Spleen (tissue), 11 donors: ENCODE measurements at regions not wholly inside any gene's neighbourhood (a gene's known extent, or its start where the extent isn't known, plus 50 kb on each side); places are given as distances from the start of the nearest gene placed in this dataset.
"Not testable (repeated sequence)": the region's sequence is repeated elsewhere in the genome, so short reads cannot be mapped to it uniquely, and the experiment has no call there.

ENCODE experiments used
- DNase-seq: peaks from one replicate; pipeline ENCODE4 v3.0.0-alpha.2; 2020
- H3K27ac ChIP-seq, 8 donors: fragments of 200-600 bp; sonication (generic) in 7 of 8; 1 replicate in 4 of 8; 2 replicates in 4 of 8; pipeline versions ENCODE4 v1.5.0 to v1.8.0; 2016 to 2021; ENCODE audit warnings: inconsistent platforms in 4 of 8, mild to moderate bottlenecking in 4 of 8, moderate library complexity in 1 of 8
- H3K27me3 ChIP-seq, 7 donors: fragments of 200-600 bp; sonication (generic) in 6 of 7; replicated peaks in 1 of 7; 1 replicate in 4 of 7; 2 replicates in 3 of 7; pipeline versions ENCODE4 v1.5.0 to v1.8.0; 2016 to 2021; ENCODE audit warnings: inconsistent platforms in 3 of 7, mild to moderate bottlenecking in 1 of 7
- H3K36me3 ChIP-seq, 6 donors: fragments of 200-600 bp; sonication (generic) in 5 of 6; 1 replicate in 4 of 6; 2 replicates in 2 of 6; pipeline versions ENCODE4 v1.5.0 to v1.8.0; 2016 to 2021; ENCODE audit warnings: inconsistent platforms in 2 of 6
- H3K4me1 ChIP-seq, 6 donors: fragments of 200-600 bp; sonication (generic) in 5 of 6; 1 replicate in 3 of 6; 2 replicates in 3 of 6; pipeline versions ENCODE4 v1.5.0 to v1.8.0; 2016 to 2021; ENCODE audit warnings: inconsistent platforms in 3 of 6
- H3K4me3 ChIP-seq, 8 donors: fragments of 200-600 bp; sonication (generic) in 7 of 8; 1 replicate in 4 of 8; 2 replicates in 4 of 8; pipeline versions ENCODE4 v1.5.0 to v1.8.0; 2016 to 2021; ENCODE audit warnings: inconsistent platforms in 4 of 8, mild to moderate bottlenecking in 4 of 8, moderate library complexity in 2 of 8
- H3K9me3 ChIP-seq, 8 donors: fragments of 200-600 bp; sonication (generic) in 7 of 8; 1 replicate in 4 of 8; 2 replicates in 4 of 8; pipeline versions ENCODE4 v1.5.0 to v1.8.0; 2016 to 2021; ENCODE audit warnings: inconsistent platforms in 4 of 8
- CTCF ChIP-seq, 11 experiments: fragments of 200-600 bp in 7 of 11; fragments of 450-650 bp in 4 of 11; sonication (generic) in 4 of 11; IDR thresholded peaks in 8 of 11; conservative IDR thresholded peaks in 3 of 11; 1 replicate in 7 of 11; 2 replicates in 4 of 11; pipeline versions ENCODE4 v1.4.0 to v1.8.0; 2016 to 2021; ENCODE audit warnings: antibody characterized with exemption in 11 of 11, inconsistent platforms in 4 of 11, mild to moderate bottlenecking in 1 of 11
- POLR2A ChIP-seq, 3 donors: fragments of 450-650 bp; IDR thresholded peaks; one replicate each; pipeline ENCODE4 v1.5.1; 2017; ENCODE audit warnings: antibody characterized with exemption in 3 of 3, mild to moderate bottlenecking in 1 of 3
- POLR2AphosphoS5 ChIP-seq, 3 donors: sonication (generic); formaldehyde crosslinking; IDR thresholded peaks; one replicate each; pipeline ENCODE4 v1.5.1; 2017; ENCODE audit warnings: antibody characterized with exemption in 3 of 3
- WGBS, 5 donors: extraction: QIAGEN DNeasy Blood & Tissue Kit in 3 of 5; methylation state at CpG; one replicate each; pipeline versions ENCODE4 v1.1.5 to v1.1.7; 2013 to 2018; 5-methylcytosine and 5-hydroxymethylcytosine counted together
- intact Hi-C: fragments of 100-400 bp; cut with DNase I; formaldehyde crosslinking; loops from one replicate; pipeline ENCODE4 v1.15.0; 2023; ENCODE audit warnings: low total_unique reads
- donor health status: healthy with polysubstance abuse.
- donor health status: DM: no; HTN: no; CAD: no; lungs with moderate emphysema.
- donor health status: DM: no; HTN: no; CAD: no.
- donor health status: Bipolar disorder and iron deficiency.
- donor health status: healthy.
- donor health status: DM: no; HTN: no; CAD: no.
- donor health status: DM: yes; HTN: yes; CAD: no.

GRCh38 chr4:64727960-64728359, 318.7 kb upstream of the TECRL start:
- DNase-seq = no peak
- WGBS, 5 donors = 32 to 63% (median 48%) methylated on average over 2 of the region's 2 CpGs
- intact Hi-C loops = no loop called here
- no peak overlapping the region for H3K4me3 ChIP-seq
- H3K27me3 ChIP-seq = no peaks in the 10 kb centered on the region
- H3K9me3 ChIP-seq = peaks cover 0 to 38% (median 8%) of the 10 kb centered on the region in 8 donors
- TF ChIP-seq POLR2A (IDR thresholded peaks at IDR 0.05) = no peak
- no peak for TF ChIP-seq CTCF (IDR thresholded peaks at IDR 0.05 in 8 of 11, conservative IDR thresholded peaks at IDR 0.05 in 3 of 11)
- TF ChIP-seq POLR2AphosphoS5 (IDR thresholded peaks at IDR 0.05) = no peak
- no peak overlapping the region for H3K27ac ChIP-seq
- H3K36me3 ChIP-seq = no peaks in the 10 kb centered on the region
- no peaks in the 10 kb centered on the region for H3K4me1 ChIP-seq

- DNase-seq, H3K27ac ChIP-seq, H3K27me3 ChIP-seq, intact Hi-C loops, H3K36me3 ChIP-seq, H3K4me1 ChIP-seq, H3K4me3 ChIP-seq: not testable (repeated sequence)
- peaks cover 0 to 34% (median 6%) of the 10 kb centered on the region in 8 donors for H3K9me3 ChIP-seq
- WGBS, 5 donors = 62 to 72% (median 68%) methylated on average over 5 of the region's 5 CpGs
Measured at GRCh38 chr4:64727391-64727790, 318.1 kb upstream of the TECRL start.

- 82 to 89% (median 85%) methylated on average over 9 of the region's 9 CpGs for WGBS, 5 donors
- peaks cover 0 to 13% (median under 1%) of the 10 kb centered on the region in 8 donors for H3K9me3 ChIP-seq
- H3K4me1 ChIP-seq = no peaks in the 10 kb centered on the region
- TF ChIP-seq POLR2AphosphoS5 (IDR thresholded peaks at IDR 0.05) (no peak), CTCF (IDR thresholded peaks at IDR 0.05 in 8 of 11, conservative IDR thresholded peaks at IDR 0.05 in 3 of 11) (no peak), POLR2A (IDR thresholded peaks at IDR 0.05) (no peak)
- no peak for DNase-seq
- intact Hi-C loops = no loop called here
- no peak overlapping the region for H3K4me3 ChIP-seq
- H3K27ac ChIP-seq = no peak overlapping the region
- H3K36me3 ChIP-seq = no peaks in the 10 kb centered on the region
- H3K27me3 ChIP-seq = no peaks in the 10 kb centered on the region
Measured at GRCh38 chr4:64724689-64725088, 315.4 kb upstream of the TECRL start.

- WGBS, 5 donors = 73 to 86% (median 83%) methylated on average over 3 of the region's 3 CpGs
- no peaks in the 10 kb centered on the region for H3K27me3 ChIP-seq
- H3K36me3 ChIP-seq = no peaks in the 10 kb centered on the region
- no peak overlapping the region for H3K4me3 ChIP-seq
- no peak overlapping the region for H3K27ac ChIP-seq
- intact Hi-C loops = no loop called here
- no peak for TF ChIP-seq POLR2A (IDR thresholded peaks at IDR 0.05)
- TF ChIP-seq POLR2AphosphoS5 (IDR thresholded peaks at IDR 0.05) = no peak
- no peak for TF ChIP-seq CTCF (IDR thresholded peaks at IDR 0.05 in 8 of 11, conservative IDR thresholded peaks at IDR 0.05 in 3 of 11)
- no peaks in the 10 kb centered on the region for H3K4me1 ChIP-seq
- no peaks in the 10 kb centered on the region for H3K9me3 ChIP-seq
- no peak for DNase-seq
Measured at GRCh38 chr4:64721106-64721505, 311.9 kb upstream of the TECRL start.

GRCh38 chr4:64718091-64718490, 308.8 kb upstream of the TECRL start:
- Histone ChIP-seq H3K4me3 (no peak overlapping the region), H3K27me3 (no peaks in the 10 kb centered on the region), H3K27ac (no peak overlapping the region), H3K9me3 (no peaks in the 10 kb centered on the region), H3K4me1 (no peaks in the 10 kb centered on the region), H3K36me3 (no peaks in the 10 kb centered on the region)
- TF ChIP-seq POLR2AphosphoS5 (IDR thresholded peaks at IDR 0.05) = no peak
- no peak for TF ChIP-seq CTCF (IDR thresholded peaks at IDR 0.05 in 8 of 11, conservative IDR thresholded peaks at IDR 0.05 in 3 of 11)
- no peak for TF ChIP-seq POLR2A (IDR thresholded peaks at IDR 0.05)
- no peak for DNase-seq
- intact Hi-C loops = no loop called here
- WGBS, 5 donors = 57 to 87% (median 78%) methylated on average over 3 of the region's 3 CpGs
